ENCODE measurements at regions not wholly inside any gene's neighbourhood (a gene's known extent, or its start where the extent isn't known, plus 50 kb on each side); places are given as distances from the start of the nearest gene placed in this dataset.

DNA sequence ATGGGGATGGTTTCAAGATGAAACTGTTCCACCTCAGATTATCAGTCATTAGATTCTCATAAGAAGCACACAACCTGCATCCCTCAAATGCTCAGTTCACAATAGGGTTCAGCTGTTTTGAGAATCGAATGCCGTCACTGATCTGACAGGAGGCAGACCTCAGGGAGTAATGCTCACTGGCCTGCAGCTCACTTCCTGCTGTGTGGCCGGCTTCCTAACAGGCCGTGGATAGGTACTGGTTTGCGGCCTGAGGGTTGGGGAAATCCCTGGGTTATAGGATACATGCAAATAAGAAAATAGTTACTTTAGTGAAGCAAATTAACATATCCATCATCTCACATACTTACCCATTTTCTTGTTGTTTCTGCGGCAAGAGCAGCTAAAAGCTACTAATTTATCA lies 160.4 kb downstream of the MAD2L1 start:
- Histone ChIP-seq H3K36me3 (ENCODE audit: insufficient read depth, low read length) (no peaks in the 10 kb centered on the region), H3K27me3 (ENCODE audit: low read length) (no peaks in the 10 kb centered on the region), H3K4me2 (ENCODE audit: low read depth, low read length, poor library complexity, severe bottlenecking) (no peak overlapping the region), H3K4me1 (ENCODE audit: low read length) (no peaks in the 10 kb centered on the region), H3K4me3 (ENCODE audit: low read length) (no peak overlapping the region), H3K9ac (ENCODE audit: low read length) (no peak overlapping the region), H2AFZ (ENCODE audit: low read length) (no peak overlapping the region), H4K20me1 (ENCODE audit: insufficient read depth, low read depth, low read length) (no peaks in the 10 kb centered on the region), H3K79me2 (ENCODE audit: low read length) (no peaks in the 10 kb centered on the region), H3K27ac (ENCODE audit: low read length) (no peak overlapping the region), H3K9me2 (replicated peaks; ENCODE audit: insufficient read depth, low read length) (no peaks in the 10 kb centered on the region), H3K9me3 (ENCODE audit: low read length) (peaks cover 3% of the 10 kb centered on the region; the same call in 1 of the 2 replicates)
- DNase-seq: no peak

DNA sequence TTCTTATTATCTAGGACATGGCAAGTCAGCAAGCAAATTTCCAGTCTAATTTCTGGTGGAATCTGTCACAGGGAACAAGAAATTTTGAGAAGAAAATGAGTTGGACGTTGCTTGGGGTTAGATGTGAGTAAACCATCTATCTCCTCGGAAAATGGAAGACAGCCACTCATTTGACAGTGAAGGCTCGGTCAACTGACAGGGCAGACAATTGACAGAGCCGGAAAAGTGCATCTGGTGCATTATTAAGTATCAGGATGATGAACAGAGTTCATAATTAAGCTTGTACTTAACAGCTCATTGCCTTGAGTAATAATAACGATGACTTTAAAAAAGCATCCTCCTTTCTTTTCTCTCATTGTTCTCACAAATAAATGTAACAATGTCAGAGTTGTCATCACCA lies 168.4 kb downstream of the MAD2L1 start:
- Histone ChIP-seq H3K9me3 (ENCODE audit: low read length) (no peaks in the 10 kb centered on the region), H3K9me2 (replicated peaks; ENCODE audit: insufficient read depth, low read length) (no peaks in the 10 kb centered on the region), H3K36me3 (ENCODE audit: insufficient read depth, low read length) (no peaks in the 10 kb centered on the region), H3K4me3 (ENCODE audit: low read length) (no peak overlapping the region), H3K79me2 (ENCODE audit: low read length) (no peaks in the 10 kb centered on the region), H3K27ac (ENCODE audit: low read length) (no peak overlapping the region), H3K9ac (ENCODE audit: low read length) (no peak overlapping the region), H3K4me2 (ENCODE audit: low read depth, low read length, poor library complexity, severe bottlenecking) (no peak overlapping the region), H3K4me1 (ENCODE audit: low read length) (no peaks in the 10 kb centered on the region), H4K20me1 (ENCODE audit: insufficient read depth, low read depth, low read length) (no peaks in the 10 kb centered on the region), H2AFZ (ENCODE audit: low read length) (no peak overlapping the region), H3K27me3 (ENCODE audit: low read length) (no peaks in the 10 kb centered on the region)
- no peak for DNase-seq

DNA sequence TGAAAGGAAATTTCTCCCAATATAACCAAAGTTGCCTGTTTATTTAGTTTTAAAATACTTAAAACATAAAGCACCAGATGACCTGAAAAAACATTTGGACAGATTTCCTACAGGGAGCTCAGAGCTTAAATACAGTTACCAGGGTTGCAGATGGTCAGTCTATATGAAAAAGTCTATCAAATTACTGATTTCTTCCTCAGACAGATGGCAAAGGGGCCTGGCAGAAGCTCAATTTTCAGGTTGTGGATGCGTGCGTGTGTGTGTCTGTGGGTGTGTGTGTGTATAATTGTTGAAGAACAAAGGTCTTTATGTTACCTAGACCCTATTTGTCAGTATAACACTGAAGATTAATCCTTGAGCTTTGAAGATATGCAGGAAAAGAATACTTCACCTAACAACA lies 169.4 kb downstream of the MAD2L1 start:
- Histone ChIP-seq H2AFZ (ENCODE audit: low read length) (no peak overlapping the region), H3K4me3 (ENCODE audit: low read length) (no peak overlapping the region), H3K27ac (ENCODE audit: low read length) (no peak overlapping the region), H3K4me1 (ENCODE audit: low read length) (no peaks in the 10 kb centered on the region), H3K9me2 (replicated peaks; ENCODE audit: insufficient read depth, low read length) (no peaks in the 10 kb centered on the region), H4K20me1 (ENCODE audit: insufficient read depth, low read depth, low read length) (no peaks in the 10 kb centered on the region), H3K9me3 (ENCODE audit: low read length) (no peaks in the 10 kb centered on the region), H3K36me3 (ENCODE audit: insufficient read depth, low read length) (no peaks in the 10 kb centered on the region), H3K27me3 (ENCODE audit: low read length) (no peaks in the 10 kb centered on the region), H3K79me2 (ENCODE audit: low read length) (no peaks in the 10 kb centered on the region), H3K4me2 (ENCODE audit: low read depth, low read length, poor library complexity, severe bottlenecking) (no peak overlapping the region), H3K9ac (ENCODE audit: low read length) (no peak overlapping the region)
- no peak for DNase-seq

DNA sequence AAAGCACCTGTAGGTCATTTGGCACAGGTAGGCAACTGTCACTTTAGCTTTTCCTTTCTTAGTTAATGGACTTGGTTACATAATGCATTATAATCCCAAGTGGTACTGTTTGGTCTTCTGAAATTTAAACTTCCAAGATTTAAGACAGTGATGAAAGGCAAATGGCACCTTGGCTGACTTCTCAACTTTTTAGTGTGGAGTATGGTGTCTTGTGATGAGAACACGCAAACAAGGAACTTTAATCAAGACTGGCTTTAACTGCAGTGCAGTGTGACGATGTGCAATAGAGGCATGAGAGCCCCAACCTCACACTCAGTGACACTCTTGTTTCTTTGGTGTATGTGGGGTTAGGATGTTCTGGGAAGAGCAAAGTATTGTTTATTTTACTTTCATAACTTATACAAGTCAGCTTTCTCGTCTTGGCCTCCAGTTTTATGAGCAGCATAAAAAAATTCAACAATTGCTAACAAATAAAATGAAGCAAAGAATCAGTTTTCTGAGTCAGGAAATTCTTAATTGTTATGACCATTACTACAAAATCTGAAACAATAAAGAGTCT lies 171.9 kb downstream of the MAD2L1 start:
- Histone ChIP-seq H3K27ac (ENCODE audit: low read length) (no peak overlapping the region), H3K79me2 (ENCODE audit: low read length) (no peaks in the 10 kb centered on the region), H3K9me2 (replicated peaks; ENCODE audit: insufficient read depth, low read length) (no peaks in the 10 kb centered on the region), H3K4me2 (ENCODE audit: low read depth, low read length, poor library complexity, severe bottlenecking) (no peak overlapping the region), H3K36me3 (ENCODE audit: insufficient read depth, low read length) (no peaks in the 10 kb centered on the region), H2AFZ (ENCODE audit: low read length) (no peak overlapping the region), H3K4me1 (ENCODE audit: low read length) (no peaks in the 10 kb centered on the region), H3K27me3 (ENCODE audit: low read length) (no peaks in the 10 kb centered on the region), H3K9me3 (ENCODE audit: low read length) (no peaks in the 10 kb centered on the region), H4K20me1 (ENCODE audit: insufficient read depth, low read depth, low read length) (no peaks in the 10 kb centered on the region), H3K4me3 (ENCODE audit: low read length) (no peak overlapping the region), H3K9ac (ENCODE audit: low read length) (no peak overlapping the region)
- no peak for DNase-seq

DNA sequence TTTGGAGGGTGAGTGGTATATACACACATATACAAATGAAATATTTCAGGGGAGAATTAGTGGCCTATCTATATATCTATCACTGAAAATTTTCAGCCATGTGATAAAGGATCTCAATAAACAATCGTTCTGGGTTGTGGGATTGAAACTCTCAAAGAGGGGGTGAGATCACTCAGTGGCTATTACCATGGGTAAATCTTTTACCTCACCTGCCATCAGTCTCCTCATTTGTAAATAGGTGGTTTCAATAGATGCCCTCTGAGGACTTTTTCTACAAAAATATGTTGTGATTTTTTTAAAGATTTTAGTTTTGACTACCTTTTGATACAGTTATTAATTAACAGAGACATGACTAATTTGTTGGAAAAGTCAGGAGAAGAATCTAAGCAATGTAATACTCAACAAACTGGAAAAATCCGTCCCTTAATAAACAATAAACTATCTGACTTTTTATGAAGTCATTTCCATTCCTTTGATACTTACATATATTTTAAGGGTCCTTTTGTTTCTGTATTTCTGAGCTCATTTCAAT lies 192.8 kb downstream of the MAD2L1 start:
- Histone ChIP-seq H3K36me3 (ENCODE audit: insufficient read depth, low read length) (no peaks in the 10 kb centered on the region), H2AFZ (ENCODE audit: low read length) (no peak overlapping the region), H3K79me2 (ENCODE audit: low read length) (no peaks in the 10 kb centered on the region), H3K27ac (ENCODE audit: low read length) (no peak overlapping the region), H3K4me2 (ENCODE audit: low read depth, low read length, poor library complexity, severe bottlenecking) (no peak overlapping the region), H4K20me1 (ENCODE audit: insufficient read depth, low read depth, low read length) (no peaks in the 10 kb centered on the region), H3K9ac (ENCODE audit: low read length) (no peak overlapping the region), H3K4me3 (ENCODE audit: low read length) (no peak overlapping the region), H3K4me1 (ENCODE audit: low read length) (no peaks in the 10 kb centered on the region), H3K9me3 (ENCODE audit: low read length) (no peaks in the 10 kb centered on the region), H3K27me3 (ENCODE audit: low read length) (no peaks in the 10 kb centered on the region), H3K9me2 (replicated peaks; ENCODE audit: insufficient read depth, low read length) (no peaks in the 10 kb centered on the region)
- DNase-seq: no peak

DNA sequence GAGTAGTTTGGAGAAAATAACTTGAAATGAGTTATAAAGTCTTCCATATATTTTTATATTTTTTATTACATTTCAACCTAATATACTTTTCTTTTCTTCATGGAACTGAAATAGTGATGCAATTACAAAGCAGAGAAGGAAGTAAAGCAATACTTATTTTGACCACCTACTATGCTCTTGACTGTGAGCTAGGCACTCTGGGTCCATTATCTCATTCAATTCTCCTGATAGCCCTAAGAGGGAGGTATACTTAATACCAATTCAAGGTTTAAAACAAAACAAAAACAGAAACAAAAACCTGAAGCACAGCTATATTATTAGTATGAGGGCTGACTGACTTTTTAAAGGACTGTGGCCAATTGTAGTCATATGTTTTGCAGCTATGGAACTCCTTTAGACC lies 193.5 kb downstream of the MAD2L1 start:
- no peaks in the 10 kb centered on the region for H3K9me2 ChIP-seq (replicated peaks; ENCODE audit: insufficient read depth, low read length)

DNA sequence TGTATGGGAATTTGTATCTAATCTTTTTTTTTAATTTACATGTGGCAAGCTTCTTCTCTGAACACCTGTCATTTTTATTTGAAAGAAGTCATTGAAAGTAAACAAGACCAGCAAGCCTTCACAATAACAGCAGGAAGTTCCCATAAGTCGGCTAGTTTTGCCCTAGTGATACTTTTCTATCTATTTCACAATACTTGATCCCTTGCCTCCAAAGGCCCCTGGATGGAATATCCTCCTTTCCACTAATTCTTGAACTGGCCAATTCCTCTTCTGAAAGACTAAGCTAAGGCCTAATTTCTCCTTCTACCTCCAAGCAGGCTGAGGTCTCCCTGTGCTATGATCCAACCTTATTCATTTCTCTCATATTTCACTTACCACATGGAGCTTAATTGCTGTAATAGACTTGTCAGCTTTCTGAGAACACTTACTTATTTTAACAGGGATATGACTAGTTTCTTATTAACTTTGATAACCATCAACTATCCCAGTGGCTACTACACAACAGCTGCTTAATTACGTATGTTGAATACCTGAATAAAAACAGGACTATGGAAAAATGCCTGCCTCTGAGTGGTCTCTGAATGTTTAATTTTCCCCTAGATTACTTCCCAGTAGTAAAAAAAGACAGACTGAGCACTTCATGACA lies 194.2 kb downstream of the MAD2L1 start:
- no peaks in the 10 kb centered on the region for H3K4me1 ChIP-seq (ENCODE audit: low read length)
- no peak overlapping the region for H3K27ac ChIP-seq (ENCODE audit: low read length)
- no peak for DNase-seq
- no peak overlapping the region for H2AFZ ChIP-seq (ENCODE audit: low read length)
- H3K79me2 ChIP-seq (ENCODE audit: low read length): no peaks in the 10 kb centered on the region
- H3K4me3 ChIP-seq (ENCODE audit: low read length): no peak overlapping the region
- no peaks in the 10 kb centered on the region for H3K27me3 ChIP-seq (ENCODE audit: low read length)
- no peak overlapping the region for H3K4me2 ChIP-seq (ENCODE audit: low read depth, low read length, poor library complexity, severe bottlenecking)
- H4K20me1 ChIP-seq (ENCODE audit: insufficient read depth, low read depth, low read length): no peaks in the 10 kb centered on the region
- H3K9me2 ChIP-seq (replicated peaks; ENCODE audit: insufficient read depth, low read length): no peaks in the 10 kb centered on the region
- H3K36me3 ChIP-seq (ENCODE audit: insufficient read depth, low read length): no peaks in the 10 kb centered on the region
- H3K9ac ChIP-seq (ENCODE audit: low read length): no peak overlapping the region
- no peaks in the 10 kb centered on the region for H3K9me3 ChIP-seq (ENCODE audit: low read length)

More for the DNA sequence above, 193.5 kb downstream of the MAD2L1 start:
- no peaks in the 10 kb centered on the region for H3K9me3 ChIP-seq (ENCODE audit: low read length)
- H3K27ac ChIP-seq (ENCODE audit: low read length): no peak overlapping the region
- H3K27me3 ChIP-seq (ENCODE audit: low read length): no peaks in the 10 kb centered on the region
- H3K79me2 ChIP-seq (ENCODE audit: low read length): no peaks in the 10 kb centered on the region
- H3K36me3 ChIP-seq (ENCODE audit: insufficient read depth, low read length): no peaks in the 10 kb centered on the region
- no peak for DNase-seq
- no peaks in the 10 kb centered on the region for H3K4me1 ChIP-seq (ENCODE audit: low read length)
- no peak overlapping the region for H2AFZ ChIP-seq (ENCODE audit: low read length)
- H3K9ac ChIP-seq (ENCODE audit: low read length): no peak overlapping the region
- H3K4me2 ChIP-seq (ENCODE audit: low read depth, low read length, poor library complexity, severe bottlenecking): no peak overlapping the region
- H4K20me1 ChIP-seq (ENCODE audit: insufficient read depth, low read depth, low read length): no peaks in the 10 kb centered on the region
- no peak overlapping the region for H3K4me3 ChIP-seq (ENCODE audit: low read length)

DNA sequence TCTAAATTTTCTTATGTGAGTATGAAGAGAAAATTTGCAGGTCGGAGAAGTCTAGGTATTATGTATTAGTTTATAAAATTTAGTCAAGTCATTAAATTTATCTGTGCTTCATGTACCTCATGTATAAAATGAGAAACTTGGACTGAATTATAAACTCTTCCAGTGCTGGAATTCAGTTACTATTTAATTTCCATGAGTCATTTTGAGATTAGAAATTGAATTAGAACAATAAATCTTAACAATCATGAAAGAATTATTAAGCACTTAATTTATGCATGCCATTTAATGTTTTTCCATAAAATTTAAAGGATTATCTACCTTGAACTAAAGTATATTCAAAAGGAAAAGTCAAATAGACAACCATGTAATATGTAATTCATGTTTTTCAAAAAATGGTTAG lies 195.8 kb downstream of the MAD2L1 start:
- Histone ChIP-seq H3K79me2 (ENCODE audit: low read length) (no peaks in the 10 kb centered on the region), H4K20me1 (ENCODE audit: insufficient read depth, low read depth, low read length) (no peaks in the 10 kb centered on the region), H3K9me3 (ENCODE audit: low read length) (no peaks in the 10 kb centered on the region), H3K36me3 (ENCODE audit: insufficient read depth, low read length) (no peaks in the 10 kb centered on the region), H3K27ac (ENCODE audit: low read length) (no peak overlapping the region), H3K9me2 (replicated peaks; ENCODE audit: insufficient read depth, low read length) (no peaks in the 10 kb centered on the region), H3K4me1 (ENCODE audit: low read length) (no peaks in the 10 kb centered on the region), H2AFZ (ENCODE audit: low read length) (no peak overlapping the region), H3K4me3 (ENCODE audit: low read length) (no peak overlapping the region), H3K4me2 (ENCODE audit: low read depth, low read length, poor library complexity, severe bottlenecking) (no peak overlapping the region), H3K27me3 (ENCODE audit: low read length) (no peaks in the 10 kb centered on the region), H3K9ac (ENCODE audit: low read length) (no peak overlapping the region)
- DNase-seq: no peak
